HT-29 (cell line): ENCODE measurements at regions not wholly inside any gene's neighbourhood (a gene's known extent, or its start where the extent isn't known, plus 50 kb on each side); places are given as distances from the start of the nearest gene placed in this dataset.

ENCODE experiments used
- DNase-seq: peaks from one replicate; pipeline ENCODE4 v3.0.0-alpha.2; 2015; ENCODE audit warnings: low spot score

- no peak for DNase-seq
Observed at GRCh38 chr15:87167055-87167454, 1087.4 kb downstream of the AGBL1 start.

- no peak for DNase-seq
Observed at GRCh38 chr15:87155771-87156170, 1076.1 kb downstream of the AGBL1 start.

GRCh38 chr15:87154761-87155160 lies 1075.1 kb downstream of the AGBL1 start:
- DNase-seq: no peak

- DNase-seq: no peak
Observed at GRCh38 chr15:87151202-87151748, 1071.6 kb downstream of the AGBL1 start.

GRCh38 chr15:87145696-87146095 lies 1066.0 kb downstream of the AGBL1 start:
- DNase-seq: no peak

- DNase-seq: no peak
Observed at GRCh38 chr15:87144775-87145174, 1065.1 kb downstream of the AGBL1 start.

- DNase-seq: no peak
Observed at GRCh38 chr15:87142096-87142495, 1062.4 kb downstream of the AGBL1 start.

- DNase-seq: no peak
Observed at GRCh38 chr15:87135109-87135508, 1055.4 kb downstream of the AGBL1 start.

GRCh38 chr15:87133704-87134103 lies 1054.0 kb downstream of the AGBL1 start:
- DNase-seq: no peak

- DNase-seq: no peak
Observed at GRCh38 chr15:87131067-87131466, 1051.4 kb downstream of the AGBL1 start.

- DNase-seq: no peak
Observed at GRCh38 chr15:87129916-87130315, 1050.2 kb downstream of the AGBL1 start.

- no peak for DNase-seq
Observed at GRCh38 chr15:87123676-87124382, 1044.2 kb downstream of the AGBL1 start.

- DNase-seq: no peak
Observed at GRCh38 chr15:87121336-87121735, 1041.7 kb downstream of the AGBL1 start.

- no peak for DNase-seq
Observed at GRCh38 chr15:87120555-87120954, 1040.9 kb downstream of the AGBL1 start.

- no peak for DNase-seq
Observed at GRCh38 chr15:87118846-87119245, 1039.2 kb downstream of the AGBL1 start.

- no peak for DNase-seq
Observed at GRCh38 chr15:87118435-87118834, 1038.8 kb downstream of the AGBL1 start.

- no peak for DNase-seq
Observed at GRCh38 chr15:87115795-87116194, 1036.1 kb downstream of the AGBL1 start.

- no peak for DNase-seq
Observed at GRCh38 chr15:87099916-87100315, 1020.2 kb downstream of the AGBL1 start.

GRCh38 chr15:87089551-87089950 lies 1009.9 kb downstream of the AGBL1 start:
- no peak for DNase-seq

- no peak for DNase-seq
Observed at GRCh38 chr15:87083201-87083600, 1003.5 kb downstream of the AGBL1 start.

GRCh38 chr15:87082581-87082980 lies 1002.9 kb downstream of the AGBL1 start:
- DNase-seq: no peak

- no peak for DNase-seq
Observed at GRCh38 chr15:87080547-87080946, 1000.9 kb downstream of the AGBL1 start.
